HCT116 (cell line): ENCODE measurements at regions not wholly inside any gene's neighbourhood (a gene's known extent, or its start where the extent isn't known, plus 50 kb on each side); places are given as distances from the start of the nearest gene placed in this dataset.

Source experiments
- ATAC-seq: fragments of 200-7000 bp; cut with Tn5 transposase; 2 replicates; pipeline ENCODE4 v1.9.1; 2020; ENCODE audit warnings: mild to moderate bottlenecking, moderate library complexity
- BruUV-seq: library from RNA; stranded (reverse); fragments of 400-500 nt; replicated peaks from 2 replicates; lab custom pipeline; 2021; lab: Mats Ljungman, UMichigan
- CTCF ChIA-PET: fragments of 300-600 bp; sonication (Branson Sonifier 250); formaldehyde crosslinking; loops from one replicate; lab custom pipeline; 2021; ENCODE audit warnings: antibody characterized with exemption; lab: Charles Lee
- POLR2A ChIA-PET: fragments of 300-600, 350-600 bp; sonication (Branson Sonifier 250); formaldehyde crosslinking; loops from one replicate; lab custom pipeline; 2021; ENCODE audit warnings: antibody characterized with exemption; lab: Charles Lee
- RAD21 ChIA-PET, 2 experiments: fragments of 300-600 bp; sonication (Branson Sonifier 250); formaldehyde crosslinking; loops; one replicate each; lab custom pipeline; 2023; ENCODE audit warnings: low total read pairs in 2 of 2; ENCODE audit not compliant: uncharacterized antibody in 2 of 2, unreplicated experiment in 2 of 2, low non-redundant PET in 1 of 2; lab: Charles Lee
- DNase-seq: peaks from one replicate; pipeline ENCODE4 v3.0.0-alpha.2; 2010; ENCODE audit warnings: low read depth, low spot score
- H2AFZ ChIP-seq: fragments of 200-600 bp; shearing (Covaris generic), sonication (generic); 2 replicates; pipeline ENCODE4 v1.6.1; 2017; ENCODE audit warnings: low read depth, mixed run types, mixed read lengths, antibody characterized with exemption, low read length; ENCODE audit not compliant: poor library complexity, severe bottlenecking
- H3K27ac ChIP-seq: 2 replicates; pipeline ENCODE4 v1.5.1; 2012; ENCODE audit warnings: low read depth, low read length
- H3K27me3 ChIP-seq: fragments of 200-600 bp; sonication (generic); 2 replicates; pipeline ENCODE4 v1.6.1; 2016; ENCODE audit warnings: mixed run types, low read length, mixed read lengths; ENCODE audit not compliant: insufficient read depth
- H3K36me3 ChIP-seq, 2 experiments: fragments of 200-500 bp in 1 of 2; fragments of 200-600 bp in 1 of 2; sonication (Bioruptor generic) in 1 of 2; sonication (generic) in 1 of 2; 2 replicates each; pipeline versions ENCODE4 v1.5.1 to v1.6.1; 2014 to 2016; ENCODE audit warnings: low read length in 2 of 2, inconsistent platforms in 1 of 2, mixed read lengths in 1 of 2, mixed run types in 1 of 2; ENCODE audit not compliant: insufficient read depth in 2 of 2, control insufficient read depth in 1 of 2
- H3K4me1 ChIP-seq, 2 experiments: fragments of 200-600 bp in 1 of 2; sonication (generic) in 1 of 2; 2 replicates each; pipeline versions ENCODE4 v1.5.1 to v1.6.1; 2012 to 2017; ENCODE audit warnings: low read length in 2 of 2, inconsistent platforms in 1 of 2, mild to moderate bottlenecking in 1 of 2, mixed read lengths in 1 of 2, mixed run types in 1 of 2, moderate library complexity in 1 of 2; ENCODE audit not compliant: insufficient read depth in 2 of 2, control insufficient read depth in 1 of 2
- H3K4me2 ChIP-seq: fragments of 200-600 bp; sonication (generic); 2 replicates; pipeline ENCODE4 v1.6.1; 2017; ENCODE audit warnings: mixed run types, low read length, mixed read lengths
- H3K4me3 ChIP-seq, 2 experiments: fragments of 200-600 bp in 1 of 2; sonication (generic) in 1 of 2; replicated peaks in 1 of 2; 2 replicates each; pipeline ENCODE4 v1.5.1; 2011 to 2016; ENCODE audit warnings: low read length in 2 of 2, control low read depth in 1 of 2, low read depth in 1 of 2, mild to moderate bottlenecking in 1 of 2, mixed read lengths in 1 of 2, mixed run types in 1 of 2
- H3K79me2 ChIP-seq: fragments of 200-600 bp; sonication (generic); 2 replicates; pipeline ENCODE4 v1.6.1; 2017; ENCODE audit warnings: mild to moderate bottlenecking, mixed run types, low read length, moderate library complexity, mixed read lengths; ENCODE audit not compliant: insufficient read depth
- H3K9ac ChIP-seq: fragments of 200-600 bp; sonication (generic); 2 replicates; pipeline ENCODE4 v1.6.1; 2016; ENCODE audit warnings: low read length, mixed read lengths
- H3K9me2 ChIP-seq: fragments of 200-600 bp; sonication (generic), shearing (Covaris generic); 2 replicates; pipeline ENCODE4 v1.6.1; 2017; ENCODE audit warnings: mixed run types, mild to moderate bottlenecking, moderate library complexity; ENCODE audit not compliant: insufficient read depth
- H3K9me3 ChIP-seq, 2 experiments: fragments of 200-500 bp in 1 of 2; fragments of 200-600 bp in 1 of 2; sonication (Bioruptor generic) in 1 of 2; sonication (generic) in 1 of 2; 2 replicates each; pipeline ENCODE4 v1.6.1; 2014 to 2017; ENCODE audit warnings: low read length in 2 of 2, mixed read lengths in 2 of 2, inconsistent platforms in 1 of 2, low read depth in 1 of 2, mild to moderate bottlenecking in 1 of 2, mixed run types in 1 of 2, moderate library complexity in 1 of 2; ENCODE audit not compliant: control insufficient read depth in 1 of 2, insufficient read depth in 1 of 2
- H4K20me1 ChIP-seq: fragments of 200-600 bp; sonication (generic), shearing (Covaris generic); 2 replicates; pipeline ENCODE4 v1.6.1; 2017; ENCODE audit warnings: mixed run types, mild to moderate bottlenecking, moderate library complexity; ENCODE audit not compliant: insufficient read depth
- CBX3 ChIP-seq: IDR thresholded peaks from 2 replicates; pipeline ENCODE4 v1.6.1; 2012; ENCODE audit warnings: low read depth
- CEBPB ChIP-seq: IDR thresholded peaks from 2 replicates; pipeline ENCODE4 v1.6.1; 2012; ENCODE audit warnings: low read depth
- EZH2phosphoT487 ChIP-seq: fragments of 200-600 bp; IDR thresholded peaks from 2 replicates; pipeline ENCODE4 v1.6.1; 2018; ENCODE audit warnings: antibody characterized with exemption, borderline replicate concordance
- FOSL1 ChIP-seq: IDR thresholded peaks from 2 replicates; pipeline ENCODE4 v1.6.1; 2012; ENCODE audit warnings: low read depth
- JUND ChIP-seq: IDR thresholded peaks from 2 replicates; pipeline ENCODE4 v1.6.1; 2012
- RAD21 ChIP-seq: IDR thresholded peaks from 2 replicates; pipeline ENCODE4 v1.6.1; 2012; ENCODE audit warnings: low read depth, mild to moderate bottlenecking
- SRF ChIP-seq: IDR thresholded peaks from 2 replicates; pipeline ENCODE4 v1.6.1; 2012; ENCODE audit warnings: low read depth
- TCF7L2 ChIP-seq: IDR thresholded peaks from 2 replicates; pipeline ENCODE4 v1.7.0; 2011; ENCODE audit warnings: borderline replicate concordance, inconsistent platforms; ENCODE audit not compliant: insufficient read depth, insufficient read length; ENCODE audit errors: extremely low read depth
- YY1 ChIP-seq: IDR thresholded peaks from 2 replicates; pipeline ENCODE4 v1.6.1; 2011; ENCODE audit warnings: low read length, low read depth, moderate library complexity, mild to moderate bottlenecking; ENCODE audit not compliant: insufficient replicate concordance; ENCODE audit errors: extremely low read depth
- ZFX ChIP-seq: fragments of 450-650 bp; IDR thresholded peaks from 2 replicates; pipeline ENCODE4 v1.6.1; 2017
- ZNF274 ChIP-seq: fragments of 200-500 bp; sonication (Bioruptor generic); IDR thresholded peaks from 2 replicates; pipeline ENCODE4 v1.6.1; 2014; ENCODE audit warnings: mild to moderate bottlenecking, low read depth, low read length, inconsistent platforms
- intact Hi-C: fragments of 100-400 bp; cut with micrococcal nuclease; formaldehyde crosslinking; loops from 2 replicates; pipeline ENCODE4 v1.10.0; 2022
- TF ChIP-seq, protein P1 (sequence below): IDR thresholded peaks from 2 replicates; pipeline ENCODE4 v1.6.1; 2011; ENCODE audit warnings: mild to moderate bottlenecking, low read length, moderate library complexity; ENCODE audit not compliant: insufficient replicate concordance; ENCODE audit errors: extremely low read depth
- TF ChIP-seq, protein P2 (sequence below): IDR thresholded peaks from 2 replicates; pipeline ENCODE4 v1.6.1; 2012; ENCODE audit warnings: low read depth
- TF ChIP-seq, protein P3 (sequence below): IDR thresholded peaks from 2 replicates; pipeline ENCODE4 v1.6.1; 2012
- TF ChIP-seq, protein P4 (sequence below), 3 experiments: fragments of 200-600 bp in 1 of 3; sonication (generic) in 1 of 3; IDR thresholded peaks in 2 of 3; conservative IDR thresholded peaks in 1 of 3; 2 replicates each; pipeline ENCODE4 v1.5.1; 2012 to 2017; ENCODE audit warnings: low read depth in 2 of 3, low read length in 2 of 3, antibody characterized with exemption in 1 of 3, borderline replicate concordance in 1 of 3, control low read depth in 1 of 3, mild to moderate bottlenecking in 1 of 3, mixed read lengths in 1 of 3, mixed run types in 1 of 3, moderate library complexity in 1 of 3; ENCODE audit not compliant: insufficient read depth in 1 of 3

DNA sequence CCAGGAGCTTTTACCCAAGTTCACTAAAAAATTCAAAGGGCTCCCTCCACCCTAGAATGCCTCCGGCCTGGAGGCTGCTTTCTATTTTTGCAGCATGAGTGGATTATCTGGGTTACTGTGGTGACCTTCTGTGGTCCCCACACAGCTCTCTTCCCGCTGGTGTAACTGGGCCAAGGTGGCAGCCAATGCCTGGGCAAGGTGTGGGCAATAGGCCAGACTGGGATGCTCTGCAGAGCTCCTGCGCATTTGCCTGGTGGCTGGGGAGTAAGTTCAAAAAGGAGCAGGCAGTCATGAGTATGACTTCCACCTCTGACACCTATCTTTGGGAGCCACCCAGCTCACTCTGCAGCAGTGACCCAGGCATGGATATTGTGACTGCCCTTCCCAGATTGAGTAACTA is 130.5 kb upstream of the SPRED2 start (continued):
- TF ChIP-seq, protein P1, sequence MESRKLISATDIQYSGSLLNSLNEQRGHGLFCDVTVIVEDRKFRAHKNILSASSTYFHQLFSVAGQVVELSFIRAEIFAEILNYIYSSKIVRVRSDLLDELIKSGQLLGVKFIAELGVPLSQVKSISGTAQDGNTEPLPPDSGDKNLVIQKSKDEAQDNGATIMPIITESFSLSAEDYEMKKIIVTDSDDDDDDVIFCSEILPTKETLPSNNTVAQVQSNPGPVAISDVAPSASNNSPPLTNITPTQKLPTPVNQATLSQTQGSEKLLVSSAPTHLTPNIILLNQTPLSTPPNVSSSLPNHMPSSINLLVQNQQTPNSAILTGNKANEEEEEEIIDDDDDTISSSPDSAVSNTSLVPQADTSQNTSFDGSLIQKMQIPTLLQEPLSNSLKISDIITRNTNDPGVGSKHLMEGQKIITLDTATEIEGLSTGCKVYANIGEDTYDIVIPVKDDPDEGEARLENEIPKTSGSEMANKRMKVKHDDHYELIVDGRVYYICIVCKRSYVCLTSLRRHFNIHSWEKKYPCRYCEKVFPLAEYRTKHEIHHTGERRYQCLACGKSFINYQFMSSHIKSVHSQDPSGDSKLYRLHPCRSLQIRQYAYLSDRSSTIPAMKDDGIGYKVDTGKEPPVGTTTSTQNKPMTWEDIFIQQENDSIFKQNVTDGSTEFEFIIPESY, result no peak
- no peak for TF ChIP-seq RAD21

DNA sequence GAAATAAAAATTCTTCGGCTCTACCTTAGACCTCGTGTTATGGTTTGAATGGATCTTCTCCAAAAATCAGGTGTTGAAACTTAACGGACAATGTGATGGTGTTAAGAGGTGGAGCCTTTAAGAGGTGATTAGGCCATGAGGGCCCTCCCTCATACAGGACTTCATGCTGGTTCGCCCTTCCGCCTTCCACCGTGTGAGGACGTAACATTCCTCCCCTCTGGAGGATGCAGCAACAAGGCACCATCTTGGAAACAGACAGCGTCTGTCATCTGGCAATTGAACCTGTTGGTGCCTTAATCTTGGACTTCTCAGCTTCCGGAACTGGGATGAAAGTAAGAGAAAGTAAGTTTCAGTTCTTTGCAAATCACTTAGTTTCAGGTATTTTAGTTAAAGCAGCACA is 126.3 kb upstream of the SPRED2 start:
- ATAC-seq (no peak), DNase-seq (no peak)
- no peaks in the 10 kb centered on the region for H3K36me3 ChIP-seq
- H3K79me2 ChIP-seq, result no peaks in the 10 kb centered on the region
- no peak overlapping the region for H3K9ac ChIP-seq
- H3K9me3 ChIP-seq, result no peaks in the 10 kb centered on the region
- no peak overlapping the region for H3K4me3 ChIP-seq
- H3K27ac ChIP-seq, result no peak overlapping the region
- H3K27me3 ChIP-seq, result no peaks in the 10 kb centered on the region
- no peak overlapping the region for H2AFZ ChIP-seq
- RAD21 ChIA-PET, result interaction anchor here in 1 of 2 experiments (1.1 kb wide), 1 partner anchor 293 kb away, joined by 3 read pairs; no protein-coding TSS in a partner anchor
- TF ChIP-seq CBX3 (no peak), ZFX (no peak), JUND (no peak), TCF7L2 (no peak), ZNF274 (no peak), YY1 (no peak), SRF (no peak), CEBPB (no peak), EZH2phosphoT487 (no peak), FOSL1 (no peak)
- TF ChIP-seq, protein P2, sequence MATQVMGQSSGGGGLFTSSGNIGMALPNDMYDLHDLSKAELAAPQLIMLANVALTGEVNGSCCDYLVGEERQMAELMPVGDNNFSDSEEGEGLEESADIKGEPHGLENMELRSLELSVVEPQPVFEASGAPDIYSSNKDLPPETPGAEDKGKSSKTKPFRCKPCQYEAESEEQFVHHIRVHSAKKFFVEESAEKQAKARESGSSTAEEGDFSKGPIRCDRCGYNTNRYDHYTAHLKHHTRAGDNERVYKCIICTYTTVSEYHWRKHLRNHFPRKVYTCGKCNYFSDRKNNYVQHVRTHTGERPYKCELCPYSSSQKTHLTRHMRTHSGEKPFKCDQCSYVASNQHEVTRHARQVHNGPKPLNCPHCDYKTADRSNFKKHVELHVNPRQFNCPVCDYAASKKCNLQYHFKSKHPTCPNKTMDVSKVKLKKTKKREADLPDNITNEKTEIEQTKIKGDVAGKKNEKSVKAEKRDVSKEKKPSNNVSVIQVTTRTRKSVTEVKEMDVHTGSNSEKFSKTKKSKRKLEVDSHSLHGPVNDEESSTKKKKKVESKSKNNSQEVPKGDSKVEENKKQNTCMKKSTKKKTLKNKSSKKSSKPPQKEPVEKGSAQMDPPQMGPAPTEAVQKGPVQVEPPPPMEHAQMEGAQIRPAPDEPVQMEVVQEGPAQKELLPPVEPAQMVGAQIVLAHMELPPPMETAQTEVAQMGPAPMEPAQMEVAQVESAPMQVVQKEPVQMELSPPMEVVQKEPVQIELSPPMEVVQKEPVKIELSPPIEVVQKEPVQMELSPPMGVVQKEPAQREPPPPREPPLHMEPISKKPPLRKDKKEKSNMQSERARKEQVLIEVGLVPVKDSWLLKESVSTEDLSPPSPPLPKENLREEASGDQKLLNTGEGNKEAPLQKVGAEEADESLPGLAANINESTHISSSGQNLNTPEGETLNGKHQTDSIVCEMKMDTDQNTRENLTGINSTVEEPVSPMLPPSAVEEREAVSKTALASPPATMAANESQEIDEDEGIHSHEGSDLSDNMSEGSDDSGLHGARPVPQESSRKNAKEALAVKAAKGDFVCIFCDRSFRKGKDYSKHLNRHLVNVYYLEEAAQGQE, result no peak
- TF ChIP-seq, protein P3, sequence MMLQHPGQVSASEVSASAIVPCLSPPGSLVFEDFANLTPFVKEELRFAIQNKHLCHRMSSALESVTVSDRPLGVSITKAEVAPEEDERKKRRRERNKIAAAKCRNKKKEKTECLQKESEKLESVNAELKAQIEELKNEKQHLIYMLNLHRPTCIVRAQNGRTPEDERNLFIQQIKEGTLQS, result no peak
- TF ChIP-seq, protein P1, result no peak
- TF ChIP-seq, protein P4, sequence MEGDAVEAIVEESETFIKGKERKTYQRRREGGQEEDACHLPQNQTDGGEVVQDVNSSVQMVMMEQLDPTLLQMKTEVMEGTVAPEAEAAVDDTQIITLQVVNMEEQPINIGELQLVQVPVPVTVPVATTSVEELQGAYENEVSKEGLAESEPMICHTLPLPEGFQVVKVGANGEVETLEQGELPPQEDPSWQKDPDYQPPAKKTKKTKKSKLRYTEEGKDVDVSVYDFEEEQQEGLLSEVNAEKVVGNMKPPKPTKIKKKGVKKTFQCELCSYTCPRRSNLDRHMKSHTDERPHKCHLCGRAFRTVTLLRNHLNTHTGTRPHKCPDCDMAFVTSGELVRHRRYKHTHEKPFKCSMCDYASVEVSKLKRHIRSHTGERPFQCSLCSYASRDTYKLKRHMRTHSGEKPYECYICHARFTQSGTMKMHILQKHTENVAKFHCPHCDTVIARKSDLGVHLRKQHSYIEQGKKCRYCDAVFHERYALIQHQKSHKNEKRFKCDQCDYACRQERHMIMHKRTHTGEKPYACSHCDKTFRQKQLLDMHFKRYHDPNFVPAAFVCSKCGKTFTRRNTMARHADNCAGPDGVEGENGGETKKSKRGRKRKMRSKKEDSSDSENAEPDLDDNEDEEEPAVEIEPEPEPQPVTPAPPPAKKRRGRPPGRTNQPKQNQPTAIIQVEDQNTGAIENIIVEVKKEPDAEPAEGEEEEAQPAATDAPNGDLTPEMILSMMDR (IDR thresholded peaks at IDR 0.05 in 2 of 3, conservative IDR thresholded peaks at IDR 0.05 in 1 of 3; ENCODE audit: borderline replicate concordance in 1 of 3, insufficient read depth in 1 of 3, low read depth in 2 of 3, low read length in 2 of 3), result no peak
- H3K4me1 ChIP-seq, result peaks cover 5 to 11% of the 10 kb centered on the region in 2 experiments; a peak in 3 of 4 replicates
- no peaks in the 10 kb centered on the region for H3K9me2 ChIP-seq
- intact Hi-C loops, result no loop called here
- H4K20me1 ChIP-seq, result no peaks in the 10 kb centered on the region
- H3K4me2 ChIP-seq, result no peak overlapping the region
- POLR2A ChIA-PET, result no interaction called here
- CTCF ChIA-PET, result interaction anchor here (0.9 kb wide), 1 partner anchor 294 kb away, joined by 3 read pairs; no protein-coding TSS in a partner anchor
- BruUV-seq, result no TSS peak
